ENCODE measurements at regions not wholly inside any gene's neighbourhood (a gene's known extent, or its start where the extent isn't known, plus 50 kb on each side); places are given as distances from the start of the nearest gene placed in this dataset.

- Histone ChIP-seq H3K9me3 (ENCODE audit: control insufficient read depth, insufficient read depth, low read depth, low read length) (no peaks in the 10 kb centered on the region), H3K27me3 (ENCODE audit: control insufficient read depth, insufficient read depth, low read length) (no peaks in the 10 kb centered on the region), H3K9ac (ENCODE audit: insufficient read depth, low read length) (no peak overlapping the region), H3K4me2 (ENCODE audit: extremely low read depth, insufficient read depth, low read length) (no peak overlapping the region), H4K20me1 (ENCODE audit: control insufficient read depth, extremely low read depth, insufficient read depth, low read length) (no peaks in the 10 kb centered on the region), H3K27ac (ENCODE audit: insufficient read depth, low read length) (no peak overlapping the region), H2AFZ (ENCODE audit: low read length) (no peak overlapping the region), H3K79me2 (ENCODE audit: control insufficient read depth, insufficient read depth, low read length) (no peaks in the 10 kb centered on the region), H3K4me1 (ENCODE audit: control insufficient read depth, extremely low read depth, insufficient read depth, low read length) (no peaks in the 10 kb centered on the region), H3K36me3 (ENCODE audit: control insufficient read depth, insufficient read depth, low read length) (no peaks in the 10 kb centered on the region), H3K4me3 (replicated peaks in 1 of 4; ENCODE audit: control extremely low read depth in 1 of 4, insufficient read depth in 1 of 4, low read depth in 3 of 4, low read length in 4 of 4) (no peak overlapping the region)
- DNase-seq (ENCODE audit: low read depth in 2 of 2), result no peak
- TF ChIP-seq EZH2 (IDR thresholded peaks at IDR 0.05; ENCODE audit: low read length, missing control alignments) (no peak), CTCF (conservative IDR thresholded peaks at IDR 0.05 in 1 of 2, IDR thresholded peaks at IDR 0.05 in 1 of 2; ENCODE audit: low read depth in 1 of 2, low read length in 2 of 2) (no peak)
Measured at GRCh38 chr13:84447640-84447978, 565.3 kb upstream of the SLITRK1 start.

- no peak overlapping the region for H3K4me2 ChIP-seq (ENCODE audit: extremely low read depth, insufficient read depth, low read length)
- H2AFZ ChIP-seq (ENCODE audit: low read length), result no peak overlapping the region
- H3K9ac ChIP-seq (ENCODE audit: insufficient read depth, low read length), result no peak overlapping the region
- H3K36me3 ChIP-seq (ENCODE audit: control insufficient read depth, insufficient read depth, low read length), result no peaks in the 10 kb centered on the region
- no peaks in the 10 kb centered on the region for H3K27me3 ChIP-seq (ENCODE audit: control insufficient read depth, insufficient read depth, low read length)
- DNase-seq (ENCODE audit: low read depth in 2 of 2), result peak; percentile 14 to 43
- H4K20me1 ChIP-seq (ENCODE audit: control insufficient read depth, extremely low read depth, insufficient read depth, low read length), result no peaks in the 10 kb centered on the region
- H3K79me2 ChIP-seq (ENCODE audit: control insufficient read depth, insufficient read depth, low read length), result no peaks in the 10 kb centered on the region
- no peaks in the 10 kb centered on the region for H3K9me3 ChIP-seq (ENCODE audit: control insufficient read depth, insufficient read depth, low read depth, low read length)
- no peak overlapping the region for H3K27ac ChIP-seq (ENCODE audit: insufficient read depth, low read length)
- TF ChIP-seq CTCF (conservative IDR thresholded peaks at IDR 0.05 in 1 of 2, IDR thresholded peaks at IDR 0.05 in 1 of 2; ENCODE audit: low read depth in 1 of 2, low read length in 2 of 2) (no peak), EZH2 (IDR thresholded peaks at IDR 0.05; ENCODE audit: low read length, missing control alignments) (no peak)
- H3K4me1 ChIP-seq (ENCODE audit: control insufficient read depth, extremely low read depth, insufficient read depth, low read length), result no peaks in the 10 kb centered on the region
- H3K4me3 ChIP-seq (replicated peaks in 1 of 4; ENCODE audit: control extremely low read depth in 1 of 4, insufficient read depth in 1 of 4, low read depth in 3 of 4, low read length in 4 of 4), result no peak overlapping the region
Measured at GRCh38 chr13:84446972-84447639, 564.8 kb upstream of the SLITRK1 start.

- no peaks in the 10 kb centered on the region for H3K9me3 ChIP-seq (ENCODE audit: control insufficient read depth, insufficient read depth, low read depth, low read length)
- H3K36me3 ChIP-seq (ENCODE audit: control insufficient read depth, insufficient read depth, low read length), result no peaks in the 10 kb centered on the region
- H4K20me1 ChIP-seq (ENCODE audit: control insufficient read depth, extremely low read depth, insufficient read depth, low read length), result no peaks in the 10 kb centered on the region
- H3K27ac ChIP-seq (ENCODE audit: insufficient read depth, low read length), result no peak overlapping the region
- TF ChIP-seq CTCF (conservative IDR thresholded peaks at IDR 0.05 in 1 of 2, IDR thresholded peaks at IDR 0.05 in 1 of 2; ENCODE audit: low read depth in 1 of 2, low read length in 2 of 2), result no peak
- no peak for TF ChIP-seq EZH2 (IDR thresholded peaks at IDR 0.05; ENCODE audit: low read length, missing control alignments)
- H3K4me2 ChIP-seq (ENCODE audit: extremely low read depth, insufficient read depth, low read length), result no peak overlapping the region
- H3K9ac ChIP-seq (ENCODE audit: insufficient read depth, low read length), result no peak overlapping the region
- H2AFZ ChIP-seq (ENCODE audit: low read length), result no peak overlapping the region
- H3K27me3 ChIP-seq (ENCODE audit: control insufficient read depth, insufficient read depth, low read length), result no peaks in the 10 kb centered on the region
- no peaks in the 10 kb centered on the region for H3K79me2 ChIP-seq (ENCODE audit: control insufficient read depth, insufficient read depth, low read length)
- H3K4me1 ChIP-seq (ENCODE audit: control insufficient read depth, extremely low read depth, insufficient read depth, low read length), result no peaks in the 10 kb centered on the region
- peak in 1 of 2 donors; percentile 90 for DNase-seq (ENCODE audit: low read depth in 2 of 2)
- no peak overlapping the region for H3K4me3 ChIP-seq (replicated peaks in 1 of 4; ENCODE audit: control extremely low read depth in 1 of 4, insufficient read depth in 1 of 4, low read depth in 3 of 4, low read length in 4 of 4)
Measured at GRCh38 chr13:84445776-84446175, 563.5 kb upstream of the SLITRK1 start.
